HG02571 (cell line): ENCODE measurements at regions not wholly inside any gene's neighbourhood (a gene's known extent, or its start where the extent isn't known, plus 50 kb on each side); places are given as distances from the start of the nearest gene placed in this dataset.

Experiments
- ATAC-seq: cut with Tn5 transposase; IDR thresholded peaks from one replicate; pipeline ENCODE4 v1.9.1; 2021; ENCODE audit warnings: mild to moderate bottlenecking, moderate library complexity; ENCODE audit not compliant: unreplicated experiment

DNA sequence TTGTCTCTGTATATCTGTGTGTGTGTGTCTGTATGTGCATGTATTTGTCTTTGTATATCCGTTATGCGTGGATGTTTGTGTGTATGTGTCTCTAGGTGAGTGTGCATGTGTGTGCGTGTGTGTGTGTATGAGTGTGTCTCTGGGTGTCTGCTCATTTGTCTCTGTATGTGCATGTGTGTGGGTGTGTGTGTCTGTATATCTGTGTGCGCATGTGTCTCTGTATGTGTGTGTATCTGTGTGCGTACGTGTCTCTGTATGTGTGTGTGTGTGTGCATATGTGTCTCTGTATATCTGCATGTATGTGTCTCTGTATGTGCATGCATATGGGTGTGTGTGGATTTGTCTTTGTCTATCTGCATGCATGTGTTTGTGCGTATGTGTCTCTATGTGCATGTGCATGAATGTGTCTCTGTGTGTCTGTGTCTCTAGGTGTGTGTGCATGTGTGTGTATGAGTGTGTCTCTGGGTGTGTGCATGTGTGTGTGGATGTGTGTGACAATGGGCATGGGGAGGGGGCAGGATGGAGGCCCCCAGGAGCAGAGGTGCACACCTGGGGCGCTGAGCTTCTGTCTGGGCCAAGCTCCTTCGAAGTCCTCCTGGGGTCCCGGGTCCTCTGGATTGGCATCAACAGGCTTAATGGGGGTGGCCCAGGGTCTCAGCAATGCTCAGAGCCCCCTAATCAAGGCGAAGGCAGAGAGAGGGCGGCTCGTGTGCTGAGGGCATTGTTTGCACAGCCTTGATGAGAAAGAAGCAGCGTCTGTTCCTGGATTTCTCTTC, 373.4 kb upstream of the IRX4 start:
- no peak for ATAC-seq

DNA sequence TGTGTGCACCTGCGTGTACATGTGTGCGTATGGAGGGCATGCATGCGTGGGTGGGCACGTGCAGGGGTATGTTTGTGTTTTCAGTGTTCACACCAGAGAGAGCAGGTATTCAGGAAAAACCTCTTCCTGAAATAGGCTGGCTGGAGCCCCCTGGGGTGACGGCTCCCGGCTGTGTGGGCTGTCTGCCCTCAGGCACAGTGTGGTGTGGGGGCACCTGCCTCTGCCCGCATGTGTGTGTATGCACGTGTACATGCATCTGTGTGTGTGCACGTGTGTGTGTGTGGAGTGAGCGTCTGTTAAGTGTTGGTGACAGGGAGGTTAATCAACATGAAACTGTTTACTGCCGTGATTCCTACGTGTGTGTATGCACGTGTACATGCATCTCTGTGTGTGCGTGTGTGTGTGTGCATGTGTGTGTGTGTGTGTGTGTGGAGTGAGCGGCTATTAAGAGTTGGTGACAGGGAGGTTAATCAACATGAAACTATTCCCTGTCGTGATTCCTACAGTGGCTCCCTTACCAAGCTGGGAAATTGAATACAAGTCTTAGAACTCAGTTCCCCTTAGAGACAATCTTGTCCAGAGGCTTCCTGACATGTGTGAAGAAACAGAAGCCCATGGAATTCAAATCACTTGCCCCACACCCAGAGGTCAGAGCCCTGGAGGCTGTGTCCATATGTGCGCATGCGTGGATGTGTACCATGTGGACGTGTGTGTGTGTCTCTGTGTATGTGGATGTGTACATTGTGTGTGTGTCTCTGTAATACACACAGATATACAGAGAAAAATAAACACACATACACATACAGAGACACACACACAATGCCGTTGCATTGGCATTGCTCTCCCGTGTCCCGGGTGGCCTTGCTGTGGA, 372.4 kb upstream of the IRX4 start:
- no peak for ATAC-seq

DNA sequence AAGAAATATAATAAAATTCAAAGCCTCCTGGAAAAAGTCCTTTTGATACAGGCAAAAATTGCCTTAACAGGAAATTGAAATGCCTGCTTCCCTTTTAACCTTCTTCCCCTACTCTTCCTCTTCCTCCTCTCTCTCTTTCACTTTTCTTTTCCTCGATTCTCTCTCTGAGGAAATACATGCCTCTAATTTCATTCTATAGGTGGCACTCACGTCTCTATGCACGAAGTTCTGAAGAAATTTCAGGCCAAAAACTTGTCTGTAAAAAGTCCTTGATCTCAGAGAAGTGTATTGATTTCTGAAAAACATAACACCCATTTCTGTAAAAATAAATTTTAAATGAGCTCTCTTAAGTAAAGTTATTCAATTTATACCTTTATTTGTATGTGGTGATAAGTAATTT, 371.7 kb upstream of the IRX4 start:
- no peak for ATAC-seq

DNA sequence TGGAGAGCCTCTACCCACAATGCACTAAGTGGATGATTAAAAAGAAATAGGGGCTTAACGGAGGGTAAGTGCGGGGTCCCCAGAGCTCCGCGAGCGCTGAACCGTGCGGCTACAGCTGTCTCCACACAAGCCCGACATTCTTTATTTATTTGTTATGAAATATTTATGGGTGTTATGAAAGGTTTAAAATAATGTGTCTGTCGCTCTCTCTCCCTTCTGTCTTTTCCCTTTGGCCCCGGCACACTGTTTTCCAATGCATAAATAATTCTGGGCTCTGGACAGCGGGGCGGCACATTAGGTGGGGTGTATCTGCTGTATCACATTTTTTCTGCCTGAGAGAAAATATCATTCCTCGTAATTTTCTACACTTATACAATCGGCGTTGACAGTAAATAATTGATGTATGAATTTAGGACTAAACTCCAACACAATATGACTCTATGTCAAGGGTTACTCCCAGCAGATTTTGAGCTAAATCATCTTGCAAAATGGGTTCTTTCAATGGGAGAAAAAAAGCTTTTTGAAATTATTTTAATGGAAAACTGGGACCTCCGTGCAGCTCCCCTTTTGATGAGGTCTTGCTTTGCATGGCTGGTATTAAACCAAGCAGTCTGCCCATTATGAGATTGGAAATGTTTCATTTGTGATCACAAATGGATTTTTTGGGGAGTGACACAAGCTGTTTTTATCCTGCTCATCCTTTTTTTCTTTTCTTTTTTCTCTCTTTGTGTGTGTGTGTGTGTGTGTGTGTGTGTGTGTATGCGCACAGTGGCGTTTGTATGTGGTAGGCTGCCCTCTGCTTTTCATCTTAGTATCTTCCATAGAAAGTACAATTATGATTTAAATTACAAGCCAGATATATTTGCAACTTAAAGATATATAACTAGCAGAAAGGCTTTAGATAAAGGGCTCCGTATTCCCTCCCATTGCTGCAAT, 370.6 kb upstream of the IRX4 start:
- ATAC-seq, result no peak

DNA sequence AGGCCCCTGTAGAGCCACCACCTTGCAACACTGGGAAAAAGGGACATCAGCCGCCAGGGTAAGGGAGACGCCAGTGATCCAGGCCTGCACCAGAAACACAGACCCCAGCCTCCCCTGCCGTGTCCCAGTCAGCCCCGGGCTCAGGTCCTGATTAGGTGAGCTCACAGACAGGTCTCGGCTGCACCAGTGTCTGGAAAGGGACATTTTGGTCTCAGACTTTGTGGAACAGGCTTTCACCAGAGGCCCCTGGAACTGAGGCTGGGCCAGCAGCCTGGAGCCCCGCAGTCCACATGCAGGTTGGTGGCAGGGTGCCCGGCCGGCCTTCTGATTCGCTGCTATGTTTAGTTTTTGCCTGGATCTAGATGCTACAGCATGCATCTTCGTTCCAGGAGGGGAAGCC, 369.0 kb upstream of the IRX4 start:
- ATAC-seq, result no peak

DNA sequence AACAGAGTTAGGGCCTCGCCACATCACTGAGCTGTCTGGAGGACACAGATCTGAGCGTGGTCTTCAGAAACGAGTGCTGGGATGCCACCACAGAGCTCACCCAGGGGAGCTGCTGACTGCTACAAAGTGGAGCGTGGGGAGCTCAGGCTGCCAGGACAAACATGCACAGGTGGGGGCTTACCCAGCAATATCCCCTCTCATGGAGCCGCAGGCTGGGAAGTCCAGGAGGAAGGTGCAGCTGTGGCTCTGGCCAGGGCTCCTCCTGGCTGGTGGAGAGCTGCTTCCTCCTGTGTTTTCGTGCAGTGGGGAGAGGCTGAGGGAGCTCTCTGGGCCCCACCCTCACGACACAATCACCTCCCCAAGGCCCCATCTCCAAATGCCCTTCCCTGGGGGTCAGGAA, 368.6 kb upstream of the IRX4 start:
- no peak for ATAC-seq

GRCh38 chr5:2250365-2250950, 367.7 kb upstream of the IRX4 start:
- ATAC-seq, result no peak

- ATAC-seq, result no peak
Observed at GRCh38 chr5:2249442-2249841, 366.7 kb upstream of the IRX4 start.

DNA sequence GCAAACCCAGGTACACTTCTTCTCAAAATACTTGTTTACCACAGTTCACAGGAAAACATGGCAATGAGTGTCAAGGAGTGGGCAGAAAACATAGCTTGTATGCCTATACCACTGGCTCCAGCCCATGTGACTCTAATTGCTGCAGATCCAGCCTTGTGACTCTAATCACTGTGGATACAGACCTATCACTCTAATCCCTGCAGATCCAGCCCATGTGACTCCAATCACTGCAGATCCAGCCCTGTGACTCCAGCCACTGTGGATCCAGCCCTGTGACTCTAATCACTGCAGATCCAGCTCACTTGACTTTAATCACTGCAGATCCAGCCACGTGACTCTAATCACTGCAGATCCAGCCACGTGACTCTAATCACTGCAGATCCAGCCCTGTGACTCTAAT, 366.3 kb upstream of the IRX4 start:
- no peak for ATAC-seq

DNA sequence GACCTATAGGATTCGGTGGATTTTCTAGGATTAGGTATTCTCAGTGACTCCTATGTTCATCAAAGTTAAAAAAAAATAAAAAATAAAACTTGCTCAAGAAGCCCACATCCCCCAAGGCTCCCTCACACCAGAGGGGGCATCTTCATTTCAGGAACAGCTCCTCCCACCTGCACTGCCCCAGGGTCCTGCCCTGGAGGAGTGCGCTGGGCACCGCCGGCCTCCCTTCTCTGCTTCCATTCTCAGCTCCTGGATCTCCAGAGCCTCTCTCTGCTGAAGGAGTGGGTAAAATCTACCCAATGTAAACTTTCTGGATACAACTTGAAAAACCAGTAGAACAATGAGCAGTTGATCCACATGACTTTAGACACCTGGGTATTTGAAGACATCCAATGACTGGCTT, 359.8 kb upstream of the IRX4 start:
- no peak for ATAC-seq

GRCh38 chr5:2241842-2242241, 359.1 kb upstream of the IRX4 start:
- ATAC-seq, result no peak

DNA sequence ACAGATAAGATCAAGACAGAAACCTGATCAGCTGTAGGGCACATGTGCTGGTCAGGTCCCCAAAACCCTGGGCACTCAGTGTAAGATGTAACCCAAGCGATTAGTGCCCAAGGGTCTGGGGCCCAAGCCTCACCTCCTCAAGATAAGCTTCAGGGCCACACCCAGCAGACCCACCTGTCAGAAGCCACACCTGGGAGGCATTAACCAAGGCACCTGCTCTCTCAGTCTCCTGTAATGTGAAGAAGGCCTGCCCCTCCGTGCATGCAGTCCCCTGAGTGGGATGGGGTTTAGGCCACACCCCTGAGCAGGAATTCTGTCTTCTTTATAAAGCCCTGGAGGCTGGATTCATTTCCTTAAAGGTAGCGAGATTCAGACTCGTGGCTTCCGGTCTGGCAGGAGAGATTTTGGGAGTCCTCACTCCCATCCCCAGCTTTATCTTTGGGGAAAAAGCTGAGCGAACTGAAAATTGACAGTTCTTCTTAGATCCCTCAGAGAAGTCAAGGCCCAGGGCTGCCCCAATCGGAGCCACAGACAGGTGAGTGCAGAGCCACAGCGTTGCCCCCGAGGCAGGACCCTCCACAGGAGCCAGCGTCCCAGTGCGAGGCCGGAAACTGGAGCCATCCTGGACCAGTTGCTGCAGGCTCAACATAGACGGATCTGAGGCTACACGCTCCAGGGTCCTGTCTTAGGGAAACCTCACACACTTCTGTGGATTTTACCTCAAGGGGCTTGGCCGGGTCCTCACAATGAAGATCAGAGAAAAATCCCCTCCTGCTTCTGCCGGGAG, 357.6 kb upstream of the IRX4 start:
- no peak for ATAC-seq

GRCh38 chr5:2239201-2239910, 356.6 kb upstream of the IRX4 start:
- no peak for ATAC-seq

DNA sequence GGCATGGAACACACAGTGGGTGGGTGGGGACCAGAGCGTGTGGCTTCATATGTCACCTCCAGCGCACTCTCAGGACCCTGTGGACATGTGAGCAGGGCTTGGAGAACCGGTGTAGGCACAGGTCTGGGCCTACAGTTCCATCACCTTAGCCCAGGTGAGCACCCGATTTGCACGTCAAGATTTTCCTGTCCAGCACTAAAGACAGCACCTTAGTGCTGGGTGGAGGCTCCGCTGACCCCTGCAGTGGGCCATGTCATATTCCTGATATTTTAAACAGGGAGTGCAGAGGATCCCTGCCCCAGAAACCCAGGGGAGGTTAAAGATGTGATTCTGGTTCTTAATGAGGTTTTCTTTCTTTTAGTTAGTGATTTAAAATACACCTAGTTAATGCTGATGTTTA, 356.0 kb upstream of the IRX4 start:
- no peak for ATAC-seq

DNA sequence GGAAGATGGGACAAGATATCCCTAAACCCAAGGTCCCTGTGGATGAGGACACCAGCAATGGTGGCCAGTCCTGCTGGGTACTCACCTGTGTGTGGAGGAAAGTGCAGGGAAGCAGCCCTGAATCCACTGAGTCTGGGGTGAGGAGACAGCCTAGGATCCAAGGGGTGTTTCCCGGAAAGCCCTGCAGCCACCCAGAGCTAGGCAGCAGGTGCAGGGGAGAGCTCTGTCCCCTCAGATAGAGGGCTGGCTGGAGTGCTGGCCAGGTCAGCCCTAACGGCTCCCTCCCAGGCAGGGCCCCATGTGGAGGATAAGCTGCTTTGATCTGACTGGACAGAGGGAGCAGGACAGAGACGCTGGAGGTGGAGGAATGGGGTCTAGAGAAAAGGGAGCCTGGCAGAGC, 344.7 kb upstream of the IRX4 start:
- no peak for ATAC-seq

GRCh38 chr5:2224689-2225088, 342.0 kb upstream of the IRX4 start:
- no peak for ATAC-seq

- ATAC-seq, result no peak
Observed at GRCh38 chr5:2223303-2223702, 340.6 kb upstream of the IRX4 start.

- no peak for ATAC-seq
Observed at GRCh38 chr5:2222246-2222992, 339.7 kb upstream of the IRX4 start.

GRCh38 chr5:2221450-2221849, 338.7 kb upstream of the IRX4 start:
- no peak for ATAC-seq
